ENCODE measurements at regions not wholly inside any gene's neighbourhood (a gene's known extent, or its start where the extent isn't known, plus 50 kb on each side); places are given as distances from the start of the nearest gene placed in this dataset.

DNA sequence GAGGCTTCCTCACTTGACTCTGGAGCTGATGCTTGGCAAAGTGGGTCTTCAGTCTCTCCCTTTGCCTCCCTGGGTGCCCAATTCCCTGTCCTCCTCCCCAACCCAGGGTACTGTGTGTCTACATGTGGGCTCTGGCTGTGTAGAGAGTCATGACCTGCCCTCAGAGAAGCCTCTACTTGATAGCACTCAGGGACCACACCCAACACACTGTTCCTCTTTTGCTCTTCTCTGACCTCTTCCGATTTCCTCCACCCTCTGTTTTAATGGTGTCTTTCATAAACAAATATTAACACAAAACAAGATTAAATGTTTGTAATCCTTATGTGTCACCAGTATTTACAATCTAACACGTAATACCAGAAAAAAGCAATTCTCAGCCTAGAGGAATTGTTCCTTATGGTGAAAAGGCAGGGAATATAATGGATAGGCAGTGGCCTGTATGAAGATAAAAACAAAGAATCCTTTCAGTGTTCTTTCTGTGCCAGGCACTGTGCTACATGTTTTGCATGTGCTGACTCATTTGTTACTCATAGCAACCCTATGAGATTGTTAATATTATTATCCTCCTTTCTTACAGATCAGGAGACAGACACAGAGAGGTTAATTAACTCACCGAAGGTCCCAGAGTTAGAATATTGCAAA, 58.2 kb downstream of the HSD3B1 start:
- DNase-seq = peak in 2 of 3 donors; percentile 26 to 34

DNA sequence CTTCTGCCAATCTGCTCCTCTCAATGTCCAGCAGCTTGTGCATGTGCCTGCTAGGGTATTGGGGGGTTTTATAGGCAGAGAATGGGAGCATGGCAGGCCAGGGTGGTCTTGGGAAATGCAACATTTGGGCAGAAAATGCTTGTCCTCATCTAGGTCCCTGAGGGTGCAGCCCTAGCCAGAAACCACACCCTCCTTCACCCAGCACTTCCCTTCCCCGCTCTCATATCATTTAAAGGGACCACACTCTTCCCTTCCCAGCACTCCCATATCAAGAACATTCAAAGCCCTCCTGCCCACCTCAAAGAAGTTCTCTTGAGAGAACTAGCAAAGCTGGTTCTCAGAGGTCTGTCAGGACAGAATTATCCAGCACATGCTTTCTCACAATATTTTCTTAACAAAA, 62.1 kb downstream of the HSD3B1 start:
- DNase-seq = no peak

Data from suppressor macrophage treated with lipopolysaccharide for 1 hour (primary cell).